ENCODE measurements at regions not wholly inside any gene's neighbourhood (a gene's known extent, or its start where the extent isn't known, plus 50 kb on each side); places are given as distances from the start of the nearest gene placed in this dataset.

DNA sequence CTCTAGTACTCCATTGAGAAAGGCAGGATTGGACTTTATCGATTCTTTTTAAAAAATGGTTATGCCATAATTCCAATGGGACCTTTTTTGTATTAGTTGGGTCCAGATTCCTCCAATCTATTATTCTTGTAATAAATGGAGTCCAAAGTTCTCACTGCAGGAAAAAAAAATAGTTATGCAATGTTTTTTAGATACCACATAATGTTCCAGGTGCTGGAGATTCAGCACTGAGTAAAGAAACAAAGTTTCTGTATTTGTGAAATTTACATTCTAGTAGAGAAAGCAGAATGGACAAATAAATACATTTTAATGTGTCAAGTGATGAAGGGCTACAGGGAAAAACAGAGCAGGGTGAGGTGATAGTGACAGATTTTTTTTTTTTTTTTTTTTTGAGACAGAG, 78.5 kb upstream of the MYCN start:
- Histone ChIP-seq H3K27me3 (no peaks in the 10 kb centered on the region), H3K4me3 (no peak overlapping the region), H3K27ac (no peak overlapping the region), H3K4me1 (no peaks in the 10 kb centered on the region), H3K9me3 (no peaks in the 10 kb centered on the region), H3K36me3 (no peaks in the 10 kb centered on the region)
- WGBS, 2 donors (ENCODE audit: low coverage in 1 of 2): 92 to 94% methylated on average over 1 of the region's 1 CpG
- TF ChIP-seq POLR2A (IDR thresholded peaks at IDR 0.05) (no peak), CTCF (IDR thresholded peaks at IDR 0.05) (no peak), POLR2AphosphoS5 (IDR thresholded peaks at IDR 0.05) (no peak), EP300 (IDR thresholded peaks at IDR 0.05) (no peak)
- ATAC-seq: no peak

GRCh38 chr2:15863089-15863488, 77.3 kb upstream of the MYCN start:
- WGBS, 2 donors (ENCODE audit: low coverage in 1 of 2): 55 to 86% methylated on average over 2 of the region's 2 CpGs
- Histone ChIP-seq H3K9me3 (peaks cover 0 to 9% (median 0%) of the 10 kb centered on the region in 3 donors), H3K4me1 (no peaks in the 10 kb centered on the region), H3K36me3 (no peaks in the 10 kb centered on the region), H3K4me3 (no peak overlapping the region), H3K27ac (no peak overlapping the region), H3K27me3 (no peaks in the 10 kb centered on the region)
- TF ChIP-seq CTCF (IDR thresholded peaks at IDR 0.05) (no peak), POLR2A (IDR thresholded peaks at IDR 0.05) (no peak), EP300 (IDR thresholded peaks at IDR 0.05) (no peak), POLR2AphosphoS5 (IDR thresholded peaks at IDR 0.05) (no peak)
- ATAC-seq: no peak

GRCh38 chr2:15863494-15864175, 76.7 kb upstream of the MYCN start:
- no peaks in the 10 kb centered on the region for H3K4me1 ChIP-seq
- 77 to 87% methylated on average over 5 of the region's 5 CpGs for WGBS, 2 donors (ENCODE audit: low coverage in 1 of 2)
- H3K4me3 ChIP-seq: no peak overlapping the region
- H3K9me3 ChIP-seq: peaks cover 0 to 9% (median 0%) of the 10 kb centered on the region in 3 donors
- no peaks in the 10 kb centered on the region for H3K27me3 ChIP-seq
- ATAC-seq: no peak
- H3K27ac ChIP-seq: no peak overlapping the region
- no peaks in the 10 kb centered on the region for H3K36me3 ChIP-seq
- TF ChIP-seq POLR2A (IDR thresholded peaks at IDR 0.05) (no peak), CTCF (IDR thresholded peaks at IDR 0.05) (no peak), POLR2AphosphoS5 (IDR thresholded peaks at IDR 0.05) (no peak), EP300 (IDR thresholded peaks at IDR 0.05) (no peak)

DNA sequence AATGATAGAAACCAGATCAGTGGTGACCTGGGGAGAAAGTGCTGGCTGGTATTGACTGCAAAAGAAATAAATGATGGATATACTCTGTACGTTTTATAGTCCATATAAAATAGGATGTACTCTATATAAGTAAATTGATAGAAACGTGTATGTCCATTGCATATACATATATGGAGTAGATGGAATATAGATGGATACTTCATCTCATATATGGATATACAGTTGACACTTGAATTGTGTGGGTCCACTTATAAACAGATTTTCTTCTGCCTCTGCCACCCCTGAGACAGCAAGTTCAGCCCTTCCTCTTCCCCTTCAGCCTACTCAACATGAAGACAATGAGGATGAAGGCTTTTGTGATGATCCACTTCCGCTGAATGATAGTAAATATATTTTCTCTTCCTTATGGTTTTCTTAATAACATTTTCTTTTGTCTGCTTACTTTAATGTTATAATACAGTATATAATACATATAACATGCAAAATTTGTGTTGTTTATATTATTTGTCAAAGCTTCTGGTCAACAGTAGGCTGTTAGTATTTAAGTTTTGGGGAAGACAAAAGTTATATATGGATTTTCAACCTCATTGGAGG, 76.1 kb upstream of the MYCN start:
- Histone ChIP-seq H3K4me3 (no peak overlapping the region), H3K9me3 (peaks cover 0 to 9% (median 0%) of the 10 kb centered on the region in 3 donors), H3K36me3 (no peaks in the 10 kb centered on the region), H3K27me3 (no peaks in the 10 kb centered on the region), H3K27ac (no peak overlapping the region), H3K4me1 (no peaks in the 10 kb centered on the region)
- TF ChIP-seq POLR2AphosphoS5 (IDR thresholded peaks at IDR 0.05) (no peak), EP300 (IDR thresholded peaks at IDR 0.05) (no peak), POLR2A (IDR thresholded peaks at IDR 0.05) (no peak), CTCF (IDR thresholded peaks at IDR 0.05) (no peak)
- 73 to 76% methylated on average over 3 of the region's 3 CpGs for WGBS, 2 donors (ENCODE audit: low coverage in 1 of 2)
- ATAC-seq: no peak

- Histone ChIP-seq H3K36me3 (no peaks in the 10 kb centered on the region), H3K27me3 (no peaks in the 10 kb centered on the region), H3K4me3 (no peak overlapping the region), H3K27ac (no peak overlapping the region), H3K4me1 (no peaks in the 10 kb centered on the region), H3K9me3 (peaks cover 0 to 9% (median 0%) of the 10 kb centered on the region in 3 donors)
- no peak for TF ChIP-seq POLR2AphosphoS5 (IDR thresholded peaks at IDR 0.05)
- TF ChIP-seq EP300 (IDR thresholded peaks at IDR 0.05): no peak
- TF ChIP-seq CTCF (IDR thresholded peaks at IDR 0.05): no peak
- TF ChIP-seq POLR2A (IDR thresholded peaks at IDR 0.05): no peak
- ATAC-seq: no peak
- WGBS, 2 donors (ENCODE audit: low coverage in 1 of 2): 77% methylated on average over 1 of the region's 1 CpG; no CpG with 5 or more reads in 1 of the 2 donors
Measured at GRCh38 chr2:15865923-15866322, 74.4 kb upstream of the MYCN start.
